Liver (tissue), 8 donors: ENCODE measurements at regions not wholly inside any gene's neighbourhood (a gene's known extent, or its start where the extent isn't known, plus 50 kb on each side); places are given as distances from the start of the nearest gene placed in this dataset.
"Not testable (repeated sequence)": the region's sequence is repeated elsewhere in the genome, so short reads cannot be mapped to it uniquely, and the experiment has no call there.

ENCODE experiments used
- DNase-seq: peaks from one replicate; pipeline ENCODE4 v3.0.0-alpha.2; 2017; ENCODE audit warnings: low spot score
- H3K27ac ChIP-seq, 2 donors: one replicate each; pipeline ENCODE4 v1.7.0; 2013; ENCODE audit warnings: inconsistent platforms in 2 of 2, low read length in 2 of 2, control low read depth in 1 of 2, low read depth in 1 of 2, mild to moderate bottlenecking in 1 of 2
- H3K27me3 ChIP-seq, 4 donors: one replicate each; pipeline versions ENCODE4 v1.6.1 to v1.7.0; 2013; ENCODE audit warnings: low read length in 3 of 4, inconsistent platforms in 1 of 4, mild to moderate bottlenecking in 1 of 4, moderate library complexity in 1 of 4; ENCODE audit not compliant: control insufficient read depth in 4 of 4, insufficient read depth in 4 of 4
- H3K36me3 ChIP-seq, 4 donors: one replicate each; pipeline versions ENCODE4 v1.6.1 to v1.7.0; 2013; ENCODE audit warnings: low read length in 3 of 4, mild to moderate bottlenecking in 3 of 4, low read depth in 1 of 4, moderate library complexity in 1 of 4; ENCODE audit not compliant: control insufficient read depth in 4 of 4, insufficient read depth in 3 of 4
- H3K4me1 ChIP-seq, 4 donors: one replicate each; pipeline versions ENCODE4 v1.6.1 to v1.7.0; 2013; ENCODE audit warnings: low read length in 3 of 4, mild to moderate bottlenecking in 3 of 4, moderate library complexity in 1 of 4; ENCODE audit not compliant: control insufficient read depth in 4 of 4, insufficient read depth in 4 of 4
- H3K4me3 ChIP-seq, 3 donors: one replicate each; pipeline versions ENCODE4 v1.6.1 to v1.7.0; 2013; ENCODE audit warnings: low read length in 3 of 3, control low read depth in 1 of 3, low read depth in 1 of 3, mild to moderate bottlenecking in 1 of 3
- H3K9ac ChIP-seq, 2 donors: one replicate each; pipeline ENCODE4 v1.7.0; 2013; ENCODE audit warnings: low read length in 2 of 2, mild to moderate bottlenecking in 2 of 2, moderate library complexity in 2 of 2, control low read depth in 1 of 2, low read depth in 1 of 2
- H3K9me3 ChIP-seq, 4 donors: one replicate each; pipeline versions ENCODE4 v1.6.1 to v1.7.0; 2013; ENCODE audit warnings: low read length in 3 of 4; ENCODE audit not compliant: control insufficient read depth in 4 of 4
- ATF3 ChIP-seq: IDR thresholded peaks from 2 replicates; pipeline ENCODE4 v1.6.1; 2016; ENCODE audit warnings: antibody characterized with exemption
- CTCF ChIP-seq: fragments of 150-350 bp; IDR thresholded peaks from 2 replicates; pipeline ENCODE4 v1.5.1; 2017; ENCODE audit warnings: improper control_type of control experiment, low read depth, low read length; ENCODE audit not compliant: missing input control
- EGR1 ChIP-seq, 2 donors: IDR thresholded peaks; 2 replicates each; pipeline ENCODE4 v1.6.1; 2016 to 2018; ENCODE audit warnings: antibody characterized with exemption in 2 of 2, low read depth in 2 of 2
- FOXA2 ChIP-seq: IDR thresholded peaks from 2 replicates; pipeline ENCODE4 v1.6.1; 2016; ENCODE audit warnings: antibody characterized with exemption
- GABPA ChIP-seq, 2 donors: IDR thresholded peaks in 1 of 2; conservative IDR thresholded peaks in 1 of 2; 2 replicates each; pipeline ENCODE4 v1.6.1; 2016; ENCODE audit warnings: antibody characterized with exemption in 2 of 2, mild to moderate bottlenecking in 1 of 2, moderate library complexity in 1 of 2
- HNF4G ChIP-seq: IDR thresholded peaks from 2 replicates; pipeline ENCODE4 v1.6.1; 2016; ENCODE audit warnings: antibody characterized with exemption
- JUND ChIP-seq, 2 donors: IDR thresholded peaks; 2 replicates each; pipeline ENCODE4 v1.6.1; 2016; ENCODE audit warnings: antibody characterized with exemption in 2 of 2
- MAX ChIP-seq: IDR thresholded peaks from 2 replicates; pipeline ENCODE4 v1.6.1; 2016; ENCODE audit warnings: antibody characterized with exemption
- NR2F2 ChIP-seq: IDR thresholded peaks from 2 replicates; pipeline ENCODE4 v1.6.1; 2016; ENCODE audit warnings: antibody characterized with exemption
- RAD21 ChIP-seq, 2 donors: IDR thresholded peaks; 2 replicates each; pipeline ENCODE4 v1.6.1; 2016; ENCODE audit warnings: antibody characterized with exemption in 2 of 2, mild to moderate bottlenecking in 2 of 2
- REST ChIP-seq: IDR thresholded peaks from 2 replicates; pipeline ENCODE4 v1.6.1; 2016; ENCODE audit warnings: antibody characterized with exemption, mild to moderate bottlenecking
- SP1 ChIP-seq: IDR thresholded peaks from 2 replicates; pipeline ENCODE4 v1.6.1; 2018; ENCODE audit warnings: antibody characterized with exemption, mild to moderate bottlenecking
- TAF1 ChIP-seq: conservative IDR thresholded peaks from 2 replicates; pipeline ENCODE4 v1.6.1; 2016; ENCODE audit warnings: antibody characterized with exemption, mild to moderate bottlenecking
- YY1 ChIP-seq: IDR thresholded peaks from 2 replicates; pipeline ENCODE4 v1.6.1; 2016; ENCODE audit warnings: antibody characterized with exemption, mild to moderate bottlenecking
- WGBS: extraction: QIAGEN DNeasy Blood & Tissue Kit; methylation state at CpG from one replicate; pipeline ENCODE4 v1.1.7; 2013; 5-methylcytosine and 5-hydroxymethylcytosine counted together
- donor health status: healthy.
- donor health status: healthy.
- donor health status: healthy.
- donor health status: healthy.
- donor health status: healthy.

- TF ChIP-seq REST (no peak), SP1 (no peak), FOXA2 (no peak), EGR1 (IDR thresholded peaks at IDR 0.05; ENCODE audit: low read depth in 2 of 2) (no peak), NR2F2 (no peak), HNF4G (no peak), MAX (no peak), GABPA (IDR thresholded peaks at IDR 0.05 in 1 of 2, conservative IDR thresholded peaks at IDR 0.05 in 1 of 2) (no peak)
Observed at GRCh38 chr4:75168548-75168947, 235.6 kb downstream of the PARM1 start (continued).

GRCh38 chr4:75165100-75165499 is 232.2 kb downstream of the PARM1 start:
- not testable (repeated sequence) for H3K9ac ChIP-seq, H3K27ac ChIP-seq, H3K4me3 ChIP-seq, H3K4me1 ChIP-seq, H3K9me3 ChIP-seq, DNase-seq, H3K27me3 ChIP-seq, H3K36me3 ChIP-seq
- 71% methylated on average over 2 of the region's 2 CpGs for WGBS

GRCh38 chr4:75158451-75158850 is 225.5 kb downstream of the PARM1 start:
- DNase-seq = no peak
- H3K9me3 ChIP-seq = peaks cover 0 to 18% (median 5%) of the 10 kb centered on the region in 4 donors
- no peak overlapping the region for H3K4me3 ChIP-seq
- no peak overlapping the region for H3K9ac ChIP-seq
- H3K4me1 ChIP-seq = no peaks in the 10 kb centered on the region
- 80% methylated on average over 3 of the region's 3 CpGs for WGBS
- H3K27me3 ChIP-seq = peaks cover 0 to 5% (median 0%) of the 10 kb centered on the region in 4 donors
- H3K36me3 ChIP-seq = no peaks in the 10 kb centered on the region
- TF ChIP-seq YY1 (no peak), TAF1 (no peak), ATF3 (no peak), JUND (IDR thresholded peaks at IDR 0.05) (no peak), MAX (no peak), RAD21 (IDR thresholded peaks at IDR 0.05) (no peak), NR2F2 (no peak)
- no peak overlapping the region for H3K27ac ChIP-seq

GRCh38 chr4:75154994-75155393 is 222.1 kb downstream of the PARM1 start:
- TF ChIP-seq CTCF = no peak
- no peak overlapping the region for H3K27ac ChIP-seq
- no peaks in the 10 kb centered on the region for H3K36me3 ChIP-seq
- H3K4me3 ChIP-seq = no peak overlapping the region
- H3K4me1 ChIP-seq = no peaks in the 10 kb centered on the region
- peaks cover 0 to 3% (median 0%) of the 10 kb centered on the region in 4 donors for H3K27me3 ChIP-seq
- no peak for DNase-seq
- H3K9me3 ChIP-seq = peaks cover 0 to 18% (median 5%) of the 10 kb centered on the region in 4 donors
- no peak overlapping the region for H3K9ac ChIP-seq
